Esophagus squamous epithelium (tissue), 4 donors: ENCODE measurements at regions not wholly inside any gene's neighbourhood (a gene's known extent, or its start where the extent isn't known, plus 50 kb on each side); places are given as distances from the start of the nearest gene placed in this dataset.

Experiments used
- POLR2A ChIP-seq, 4 donors: fragments of 450-650 bp; IDR thresholded peaks; one replicate each; pipeline ENCODE4 v1.6.1; 2017; ENCODE audit warnings: antibody characterized with exemption in 4 of 4, mild to moderate bottlenecking in 4 of 4, moderate library complexity in 3 of 4
- TF ChIP-seq, protein P1 (sequence below), 6 experiments: fragments of 450-650 bp in 4 of 6; fragments of 200-600 bp in 2 of 6; sonication (generic) in 2 of 6; IDR thresholded peaks; one replicate each; pipeline ENCODE4 v1.5.1; 2016 to 2019; ENCODE audit warnings: antibody characterized with exemption in 6 of 6, mild to moderate bottlenecking in 4 of 6, moderate library complexity in 4 of 6

DNA sequence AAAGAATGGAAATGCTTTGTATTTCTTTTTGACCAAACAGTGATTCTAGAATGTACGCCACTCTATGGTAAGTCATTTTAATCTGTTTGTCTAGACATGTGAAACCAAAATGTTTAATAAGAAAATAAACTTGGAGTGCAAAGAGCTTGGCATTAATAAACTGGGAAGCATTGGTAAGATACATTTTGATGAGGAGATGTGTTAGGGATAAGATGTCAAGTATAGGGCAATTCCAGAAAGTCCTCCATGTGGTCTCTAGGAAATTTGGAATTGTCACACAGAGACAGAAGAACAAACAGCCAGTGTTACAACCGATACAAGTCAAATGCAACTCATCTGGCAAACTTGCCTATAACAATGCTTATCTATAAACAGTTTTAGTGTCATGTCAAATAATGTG is 410.7 kb upstream of the SEMA3A start:
- TF ChIP-seq, protein P1, sequence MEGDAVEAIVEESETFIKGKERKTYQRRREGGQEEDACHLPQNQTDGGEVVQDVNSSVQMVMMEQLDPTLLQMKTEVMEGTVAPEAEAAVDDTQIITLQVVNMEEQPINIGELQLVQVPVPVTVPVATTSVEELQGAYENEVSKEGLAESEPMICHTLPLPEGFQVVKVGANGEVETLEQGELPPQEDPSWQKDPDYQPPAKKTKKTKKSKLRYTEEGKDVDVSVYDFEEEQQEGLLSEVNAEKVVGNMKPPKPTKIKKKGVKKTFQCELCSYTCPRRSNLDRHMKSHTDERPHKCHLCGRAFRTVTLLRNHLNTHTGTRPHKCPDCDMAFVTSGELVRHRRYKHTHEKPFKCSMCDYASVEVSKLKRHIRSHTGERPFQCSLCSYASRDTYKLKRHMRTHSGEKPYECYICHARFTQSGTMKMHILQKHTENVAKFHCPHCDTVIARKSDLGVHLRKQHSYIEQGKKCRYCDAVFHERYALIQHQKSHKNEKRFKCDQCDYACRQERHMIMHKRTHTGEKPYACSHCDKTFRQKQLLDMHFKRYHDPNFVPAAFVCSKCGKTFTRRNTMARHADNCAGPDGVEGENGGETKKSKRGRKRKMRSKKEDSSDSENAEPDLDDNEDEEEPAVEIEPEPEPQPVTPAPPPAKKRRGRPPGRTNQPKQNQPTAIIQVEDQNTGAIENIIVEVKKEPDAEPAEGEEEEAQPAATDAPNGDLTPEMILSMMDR (IDR thresholded peaks at IDR 0.05) = no peak
- TF ChIP-seq POLR2A (IDR thresholded peaks at IDR 0.05) = no peak
